ENCODE measurements at regions not wholly inside any gene's neighbourhood (a gene's known extent, or its start where the extent isn't known, plus 50 kb on each side); places are given as distances from the start of the nearest gene placed in this dataset.
"Not testable (repeated sequence)": the region's sequence is repeated elsewhere in the genome, so short reads cannot be mapped to it uniquely, and the experiment has no call there.

DNA sequence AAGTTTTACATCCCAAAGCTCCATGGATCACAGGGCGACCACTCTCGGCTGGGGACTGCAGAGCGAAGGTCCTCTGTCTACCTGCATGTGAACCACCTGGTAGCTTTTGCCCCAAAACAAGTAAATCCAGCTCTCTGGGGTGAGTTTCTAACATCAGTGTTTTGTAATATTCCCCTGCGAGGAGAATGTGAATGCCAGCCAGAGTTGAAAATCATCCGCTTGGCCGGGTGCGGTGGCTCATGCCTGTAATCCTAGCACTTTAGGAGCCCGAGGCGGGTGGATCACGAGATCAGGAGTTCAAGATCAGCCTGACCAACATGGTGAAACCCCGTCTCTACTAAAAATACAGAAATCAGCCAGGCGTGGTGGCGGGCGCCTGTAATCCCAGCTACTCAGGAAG, 89.9 kb upstream of the SEC14L1 start:
- not testable (repeated sequence) for TF ChIP-seq EZH2 (IDR thresholded peaks at IDR 0.05; ENCODE audit: borderline replicate concordance, low read length)
- TF ChIP-seq, protein P1, sequence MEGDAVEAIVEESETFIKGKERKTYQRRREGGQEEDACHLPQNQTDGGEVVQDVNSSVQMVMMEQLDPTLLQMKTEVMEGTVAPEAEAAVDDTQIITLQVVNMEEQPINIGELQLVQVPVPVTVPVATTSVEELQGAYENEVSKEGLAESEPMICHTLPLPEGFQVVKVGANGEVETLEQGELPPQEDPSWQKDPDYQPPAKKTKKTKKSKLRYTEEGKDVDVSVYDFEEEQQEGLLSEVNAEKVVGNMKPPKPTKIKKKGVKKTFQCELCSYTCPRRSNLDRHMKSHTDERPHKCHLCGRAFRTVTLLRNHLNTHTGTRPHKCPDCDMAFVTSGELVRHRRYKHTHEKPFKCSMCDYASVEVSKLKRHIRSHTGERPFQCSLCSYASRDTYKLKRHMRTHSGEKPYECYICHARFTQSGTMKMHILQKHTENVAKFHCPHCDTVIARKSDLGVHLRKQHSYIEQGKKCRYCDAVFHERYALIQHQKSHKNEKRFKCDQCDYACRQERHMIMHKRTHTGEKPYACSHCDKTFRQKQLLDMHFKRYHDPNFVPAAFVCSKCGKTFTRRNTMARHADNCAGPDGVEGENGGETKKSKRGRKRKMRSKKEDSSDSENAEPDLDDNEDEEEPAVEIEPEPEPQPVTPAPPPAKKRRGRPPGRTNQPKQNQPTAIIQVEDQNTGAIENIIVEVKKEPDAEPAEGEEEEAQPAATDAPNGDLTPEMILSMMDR (conservative IDR thresholded peaks at IDR 0.05 in 1 of 2, IDR thresholded peaks at IDR 0.05 in 1 of 2; ENCODE audit: extremely low read depth in 1 of 2, insufficient read depth in 1 of 2, low read depth in 1 of 2, low read length in 2 of 2) = not testable (repeated sequence)

Measured in mammary epithelial cell (primary cell).